Right lobe of liver (tissue), 6 donors: ENCODE measurements at regions not wholly inside any gene's neighbourhood (a gene's known extent, or its start where the extent isn't known, plus 50 kb on each side); places are given as distances from the start of the nearest gene placed in this dataset.

Source experiments
- ATAC-seq, 4 donors: fragments of 200-7000 bp; cut with Tn5 transposase; one replicate each; pipeline ENCODE4 v1.9.1; 2020; ENCODE audit warnings: mild to moderate bottlenecking in 4 of 4, moderate library complexity in 4 of 4
- DNase-seq, 3 donors: peaks; one replicate each; pipeline ENCODE4 v3.0.0-alpha.2; 2020
- H3K27ac ChIP-seq, 3 donors: fragments of 200-600 bp; one replicate each; pipeline ENCODE4 v1.8.0; 2022
- H3K27me3 ChIP-seq, 2 donors: fragments of 200-600 bp; one replicate each; pipeline ENCODE4 v1.8.0; 2022
- H3K36me3 ChIP-seq, 4 donors: fragments of 200-600 bp; sonication (generic) in 1 of 4; one replicate each; pipeline versions ENCODE4 v1.5.1 to v1.8.0; 2017 to 2022; ENCODE audit warnings: control low read depth in 1 of 4
- H3K4me1 ChIP-seq, 4 donors: fragments of 200-600 bp; sonication (generic) in 1 of 4; one replicate each; pipeline versions ENCODE4 v1.5.1 to v1.8.0; 2017 to 2022; ENCODE audit warnings: control low read depth in 1 of 4
- H3K4me3 ChIP-seq, 3 donors: fragments of 200-600 bp; one replicate each; pipeline ENCODE4 v1.8.0; 2022
- H3K9me3 ChIP-seq, 4 donors: fragments of 200-600 bp; sonication (generic) in 1 of 4; one replicate each; pipeline versions ENCODE4 v1.5.1 to v1.8.0; 2017 to 2022; ENCODE audit warnings: control low read depth in 1 of 4
- POLR2A ChIP-seq: fragments of 450-650 bp; IDR thresholded peaks from one replicate; pipeline ENCODE4 v1.6.1; 2017; ENCODE audit warnings: antibody characterized with exemption, mild to moderate bottlenecking
- WGBS: methylation state at CpG from one replicate; pipeline ENCODE4 v1.1.6; 2018; ENCODE audit warnings: low coverage, low lambda C conversion rate; ENCODE audit not compliant: insufficient coverage; ENCODE audit errors: missing lambda C conversion rate; 5-methylcytosine and 5-hydroxymethylcytosine counted together
- intact Hi-C, 2 donors: fragments of 100-400 bp; cut with DNase I; formaldehyde crosslinking; loops; one replicate each; pipeline versions ENCODE4 v1.11.2 to v1.14.1; 2022
- TF ChIP-seq, protein P1 (sequence below), 4 donors: fragments of 200-600 bp in 3 of 4; fragments of 450-650 bp in 1 of 4; IDR thresholded peaks; one replicate each; pipeline versions ENCODE4 v1.5.1 to v1.8.0; 2016 to 2022; ENCODE audit warnings: antibody characterized with exemption in 4 of 4, mild to moderate bottlenecking in 2 of 4
- donor health status: DM: no; HTN: yes; CAD: no.
- donor health status: DM: no; HTN: no; CAD: no.
- donor health status: DM: no; HTN: no; CAD: no.
- donor health status: DM: no; HTN: yes; CAD: no.
- donor health status: DM: no; HTN: yes; CAD: no.

- no peaks in the 10 kb centered on the region for H3K36me3 ChIP-seq
- 63% methylated on average over 1 of the region's 1 CpG for WGBS
Measured at GRCh38 chr6:130756824-130757223, 70.4 kb upstream of the SMLR1 start.

DNA sequence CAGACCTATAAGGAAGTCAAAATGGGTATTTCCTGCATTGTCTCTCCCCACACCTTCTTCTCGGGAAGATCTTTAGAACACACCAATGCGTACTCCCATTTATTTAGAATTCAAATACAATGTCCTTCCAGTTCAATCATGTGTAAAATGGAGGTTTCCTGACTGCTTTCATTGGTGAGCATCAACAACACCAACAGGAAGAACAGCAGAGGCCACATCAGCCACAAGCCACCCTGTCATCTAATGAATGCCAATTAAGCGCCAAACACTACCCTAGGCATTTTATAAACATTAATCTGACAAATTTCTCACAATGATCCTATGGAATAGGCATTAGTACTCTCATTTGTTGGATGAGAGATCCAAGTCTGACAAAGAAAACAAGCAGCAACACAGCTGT is 68.4 kb upstream of the SMLR1 start:
- Histone ChIP-seq H3K4me3 (no peak overlapping the region), H3K27ac (no peak overlapping the region), H3K36me3 (no peaks in the 10 kb centered on the region), H3K9me3 (no peaks in the 10 kb centered on the region), H3K27me3 (no peaks in the 10 kb centered on the region), H3K4me1 (no peaks in the 10 kb centered on the region)
- intact Hi-C loops = no loop called here
- TF ChIP-seq POLR2A = no peak
- TF ChIP-seq, protein P1, sequence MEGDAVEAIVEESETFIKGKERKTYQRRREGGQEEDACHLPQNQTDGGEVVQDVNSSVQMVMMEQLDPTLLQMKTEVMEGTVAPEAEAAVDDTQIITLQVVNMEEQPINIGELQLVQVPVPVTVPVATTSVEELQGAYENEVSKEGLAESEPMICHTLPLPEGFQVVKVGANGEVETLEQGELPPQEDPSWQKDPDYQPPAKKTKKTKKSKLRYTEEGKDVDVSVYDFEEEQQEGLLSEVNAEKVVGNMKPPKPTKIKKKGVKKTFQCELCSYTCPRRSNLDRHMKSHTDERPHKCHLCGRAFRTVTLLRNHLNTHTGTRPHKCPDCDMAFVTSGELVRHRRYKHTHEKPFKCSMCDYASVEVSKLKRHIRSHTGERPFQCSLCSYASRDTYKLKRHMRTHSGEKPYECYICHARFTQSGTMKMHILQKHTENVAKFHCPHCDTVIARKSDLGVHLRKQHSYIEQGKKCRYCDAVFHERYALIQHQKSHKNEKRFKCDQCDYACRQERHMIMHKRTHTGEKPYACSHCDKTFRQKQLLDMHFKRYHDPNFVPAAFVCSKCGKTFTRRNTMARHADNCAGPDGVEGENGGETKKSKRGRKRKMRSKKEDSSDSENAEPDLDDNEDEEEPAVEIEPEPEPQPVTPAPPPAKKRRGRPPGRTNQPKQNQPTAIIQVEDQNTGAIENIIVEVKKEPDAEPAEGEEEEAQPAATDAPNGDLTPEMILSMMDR (IDR thresholded peaks at IDR 0.05) = no peak
- ATAC-seq (no peak), DNase-seq (no peak)
- 68% methylated on average over 2 of the region's 3 CpGs for WGBS

More at GRCh38 chr6:130756824-130757223, 70.4 kb upstream of the SMLR1 start:
- intact Hi-C loops = no loop called here
- H3K4me3 ChIP-seq = no peak overlapping the region
- no peak for ATAC-seq
- no peaks in the 10 kb centered on the region for H3K9me3 ChIP-seq
- no peaks in the 10 kb centered on the region for H3K27me3 ChIP-seq
- TF ChIP-seq, protein P1 (IDR thresholded peaks at IDR 0.05) = no peak
- TF ChIP-seq POLR2A = no peak
- no peaks in the 10 kb centered on the region for H3K4me1 ChIP-seq
- no peak overlapping the region for H3K27ac ChIP-seq
- DNase-seq = no peak

DNA sequence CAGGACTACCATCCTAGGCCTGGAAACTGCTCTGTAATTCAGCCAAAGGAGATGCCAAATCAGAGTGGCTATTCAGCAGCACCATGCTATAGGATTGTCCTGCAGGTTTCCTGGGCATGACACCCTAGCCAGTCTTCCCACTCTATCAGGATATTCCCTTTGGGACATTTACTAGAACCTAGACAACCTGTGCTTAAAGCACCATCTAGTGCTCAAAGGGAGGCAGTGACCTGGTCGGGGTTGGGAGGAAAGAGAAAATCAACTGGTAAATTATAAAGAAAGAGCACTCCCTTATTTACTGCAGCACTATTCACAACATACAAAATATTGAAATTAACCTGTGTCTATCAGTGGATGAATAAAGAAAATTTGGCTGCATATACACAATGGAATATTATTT is 67.2 kb upstream of the SMLR1 start:
- intact Hi-C loops = no loop called here
- Histone ChIP-seq H3K27me3 (no peaks in the 10 kb centered on the region), H3K36me3 (no peaks in the 10 kb centered on the region), H3K4me1 (no peaks in the 10 kb centered on the region), H3K9me3 (no peaks in the 10 kb centered on the region), H3K27ac (no peak overlapping the region), H3K4me3 (no peak overlapping the region)
- ATAC-seq (peak; percentile 75 to 89 (median 82)), DNase-seq (no peak)
- 23% methylated on average over 1 of the region's 1 CpG for WGBS
- TF ChIP-seq, protein P1 (IDR thresholded peaks at IDR 0.05) = peak; percentile 53 to 67 (median 53)
- TF ChIP-seq POLR2A = no peak

GRCh38 chr6:130761286-130761685 is 65.9 kb upstream of the SMLR1 start:
- Histone ChIP-seq H3K9me3 (no peaks in the 10 kb centered on the region), H3K27ac (no peak overlapping the region), H3K4me1 (no peaks in the 10 kb centered on the region), H3K27me3 (no peaks in the 10 kb centered on the region), H3K36me3 (no peaks in the 10 kb centered on the region), H3K4me3 (no peak overlapping the region)
- no peak for DNase-seq
- intact Hi-C loops = no loop called here
- no peak for TF ChIP-seq POLR2A
- TF ChIP-seq, protein P1 (IDR thresholded peaks at IDR 0.05) = no peak
- 63% methylated on average over 1 of the region's 1 CpG for WGBS
- no peak for ATAC-seq

- intact Hi-C loops = no loop called here
- TF ChIP-seq, protein P1 (IDR thresholded peaks at IDR 0.05) = no peak
- TF ChIP-seq POLR2A = no peak
- 70% methylated on average over 2 of the region's 3 CpGs for WGBS
- H3K4me1 ChIP-seq = no peaks in the 10 kb centered on the region
- no peaks in the 10 kb centered on the region for H3K9me3 ChIP-seq
- H3K4me3 ChIP-seq = no peak overlapping the region
- DNase-seq (no peak), ATAC-seq (no peak)
- no peaks in the 10 kb centered on the region for H3K27me3 ChIP-seq
- no peaks in the 10 kb centered on the region for H3K36me3 ChIP-seq
- no peak overlapping the region for H3K27ac ChIP-seq
Measured at GRCh38 chr6:130765181-130765727, 62.0 kb upstream of the SMLR1 start.
